HG02840 (cell line): ENCODE measurements at regions not wholly inside any gene's neighbourhood (a gene's known extent, or its start where the extent isn't known, plus 50 kb on each side); places are given as distances from the start of the nearest gene placed in this dataset.
"Not testable (repeated sequence)": the region's sequence is repeated elsewhere in the genome, so short reads cannot be mapped to it uniquely, and the experiment has no call there.

ENCODE experiments used
- ATAC-seq: cut with Tn5 transposase; IDR thresholded peaks from one replicate; pipeline ENCODE4 v1.9.1; 2021; ENCODE audit warnings: mild to moderate bottlenecking, moderate library complexity, moderate number of reproducible peaks; ENCODE audit not compliant: unreplicated experiment, low FRiP score

GRCh38 chr3:103134023-103134724, 699.4 kb downstream of the ZPLD1 start:
- peak; percentile 84 for ATAC-seq

- no peak for ATAC-seq
Observed at GRCh38 chr3:103136621-103137020, 701.8 kb downstream of the ZPLD1 start.

- no peak for ATAC-seq
Observed at GRCh38 chr3:103137830-103138229, 703.0 kb downstream of the ZPLD1 start.

GRCh38 chr3:103158183-103158582, 723.4 kb downstream of the ZPLD1 start:
- no peak for ATAC-seq

- no peak for ATAC-seq
Observed at GRCh38 chr3:103166890-103167289, 732.1 kb downstream of the ZPLD1 start.

- ATAC-seq: no peak
Observed at GRCh38 chr3:103167850-103168249, 733.0 kb downstream of the ZPLD1 start.

- ATAC-seq: no peak
Observed at GRCh38 chr3:103169289-103169688, 734.5 kb downstream of the ZPLD1 start.

- ATAC-seq: no peak
Observed at GRCh38 chr3:103170651-103171050, 735.8 kb downstream of the ZPLD1 start.

- no peak for ATAC-seq
Observed at GRCh38 chr3:103173940-103174339, 739.1 kb downstream of the ZPLD1 start.

GRCh38 chr3:103181160-103181559, 746.3 kb downstream of the ZPLD1 start:
- no peak for ATAC-seq

GRCh38 chr3:103184772-103185171, 750.0 kb downstream of the ZPLD1 start:
- ATAC-seq: no peak

- ATAC-seq: no peak
Observed at GRCh38 chr3:103189941-103190340, 755.1 kb downstream of the ZPLD1 start.

GRCh38 chr3:103195216-103195615, 760.4 kb downstream of the ZPLD1 start:
- no peak for ATAC-seq

GRCh38 chr3:103203441-103203840, 768.6 kb downstream of the ZPLD1 start:
- no peak for ATAC-seq

GRCh38 chr3:103210583-103210982, 775.8 kb downstream of the ZPLD1 start:
- no peak for ATAC-seq

GRCh38 chr3:103218146-103218545, 783.3 kb downstream of the ZPLD1 start:
- ATAC-seq: peak; percentile 100

- peak; percentile 18 for ATAC-seq
Observed at GRCh38 chr3:103218793-103219192, 784.0 kb downstream of the ZPLD1 start.

- ATAC-seq: no peak
Observed at GRCh38 chr3:103227651-103228050, 792.8 kb downstream of the ZPLD1 start.

- ATAC-seq: no peak
Observed at GRCh38 chr3:103247459-103247858, 812.6 kb downstream of the ZPLD1 start.

- ATAC-seq: not testable (repeated sequence)
Observed at GRCh38 chr3:103254827-103255226, 820.0 kb downstream of the ZPLD1 start.

GRCh38 chr3:103269287-103269686, 834.5 kb downstream of the ZPLD1 start:
- no peak for ATAC-seq

- ATAC-seq: no peak
Observed at GRCh38 chr3:103271575-103271974, 836.8 kb downstream of the ZPLD1 start.
